Activated CD4-positive, alpha-beta T cell treated with anti-CD3 and anti-CD28 coated beads for 36 hours (primary cell): ENCODE measurements at regions not wholly inside any gene's neighbourhood (a gene's known extent, or its start where the extent isn't known, plus 50 kb on each side); places are given as distances from the start of the nearest gene placed in this dataset.

ENCODE experiments used
- ATAC-seq: fragments of 200-7000 bp; cut with Tn5 transposase; one replicate; pipeline ENCODE4 v1.10.0; 2021; ENCODE audit warnings: mild to moderate bottlenecking, moderate library complexity
- CTCF ChIA-PET: fragments of 350-600 bp; sonication (Branson Sonifier 250); formaldehyde crosslinking; loops from one replicate; lab custom pipeline; 2021; ENCODE audit warnings: antibody characterized with exemption; lab: Charles Lee
- POLR2A ChIA-PET: fragments of 350-600 bp; sonication (Branson Sonifier 250); formaldehyde crosslinking; loops from one replicate; lab custom pipeline; 2021; ENCODE audit warnings: antibody characterized with exemption, inconsistent platforms; lab: Charles Lee
- DNase-seq: peaks from one replicate; pipeline ENCODE4 v3.0.0-alpha.2; 2020
- H3K27ac Mint-ChIP-seq: one replicate; pipeline ENCODE4 v1.8.0; 2021; ENCODE audit warnings: mixed read lengths
- H3K27me3 Mint-ChIP-seq: one replicate; pipeline ENCODE4 v1.8.0; 2021; ENCODE audit warnings: mixed read lengths
- H3K36me3 Mint-ChIP-seq: one replicate; pipeline ENCODE4 v1.8.0; 2021; ENCODE audit warnings: low read depth, mixed read lengths
- H3K4me1 Mint-ChIP-seq: one replicate; pipeline ENCODE4 v1.8.0; 2021; ENCODE audit warnings: mixed read lengths
- H3K4me3 Mint-ChIP-seq: one replicate; pipeline ENCODE4 v1.8.0; 2021; ENCODE audit warnings: mild to moderate bottlenecking, moderate library complexity, mixed read lengths
- H3K9me3 Mint-ChIP-seq: one replicate; pipeline ENCODE4 v1.8.0; 2021; ENCODE audit warnings: low read depth, mixed read lengths
- intact Hi-C, 2 experiments: fragments of 100-400 bp; cut with DNase I in 1 of 2; cut with micrococcal nuclease in 1 of 2; formaldehyde crosslinking; loops; one replicate each; pipeline versions ENCODE4 v1.14.2 to v1.15.1; 2022 to 2024; cut with DNase I, micrococcal nuclease

GRCh38 chr9:80831751-80832150 lies 857.6 kb downstream of the TLE1 start:
- H3K4me1 Mint-ChIP-seq: no peaks in the 10 kb centered on the region
- H3K27ac Mint-ChIP-seq: no peak overlapping the region
- H3K36me3 Mint-ChIP-seq: no peaks in the 10 kb centered on the region
- peaks cover 19% of the 10 kb centered on the region for H3K9me3 Mint-ChIP-seq
- DNase-seq (no peak), ATAC-seq (no peak)
- no peaks in the 10 kb centered on the region for H3K27me3 Mint-ChIP-seq
- no peak overlapping the region for H3K4me3 Mint-ChIP-seq
- ChIA-PET CTCF (no interaction called here), POLR2A (no interaction called here)
- intact Hi-C loops: no loop called here

GRCh38 chr9:80811656-80812055 lies 877.7 kb downstream of the TLE1 start:
- H3K9me3 Mint-ChIP-seq: no peaks in the 10 kb centered on the region
- no peak for ATAC-seq
- CTCF ChIA-PET: interaction anchor here (0.6 kb wide), 1 partner anchor 366 kb away, joined by 6 read pairs; no protein-coding TSS in a partner anchor

GRCh38 chr9:80811003-80811402 lies 878.3 kb downstream of the TLE1 start:
- Mint-ChIP-seq H3K27me3 (no peaks in the 10 kb centered on the region), H3K36me3 (no peaks in the 10 kb centered on the region), H3K9me3 (peaks cover 1% of the 10 kb centered on the region), H3K4me1 (no peaks in the 10 kb centered on the region), H3K4me3 (no peak overlapping the region), H3K27ac (no peak overlapping the region)
- ATAC-seq: no peak
- ChIA-PET CTCF (no interaction called here), POLR2A (no interaction called here)
- no peak for DNase-seq
- intact Hi-C loops: no loop called here

More at GRCh38 chr9:80811656-80812055, 877.7 kb downstream of the TLE1 start:
- intact Hi-C loops: no loop called here
- Mint-ChIP-seq H3K36me3 (no peaks in the 10 kb centered on the region), H3K27me3 (no peaks in the 10 kb centered on the region), H3K4me3 (no peak overlapping the region), H3K4me1 (no peaks in the 10 kb centered on the region), H3K27ac (no peak overlapping the region)
- POLR2A ChIA-PET: no interaction called here
- no peak for DNase-seq

GRCh38 chr9:80806671-80807070 lies 882.7 kb downstream of the TLE1 start:
- H3K27me3 Mint-ChIP-seq: no peaks in the 10 kb centered on the region
- CTCF ChIA-PET: no interaction called here
- no peak for DNase-seq
- no peaks in the 10 kb centered on the region for H3K4me1 Mint-ChIP-seq
- intact Hi-C loops: no loop called here
- ATAC-seq: no peak
- H3K36me3 Mint-ChIP-seq: no peaks in the 10 kb centered on the region
- no peak overlapping the region for H3K4me3 Mint-ChIP-seq
- no peak overlapping the region for H3K27ac Mint-ChIP-seq
- POLR2A ChIA-PET: no interaction called here
- H3K9me3 Mint-ChIP-seq: peaks cover 4% of the 10 kb centered on the region

GRCh38 chr9:80804873-80805272 lies 884.5 kb downstream of the TLE1 start:
- no peak for DNase-seq
- H3K4me3 Mint-ChIP-seq: no peak overlapping the region
- H3K4me1 Mint-ChIP-seq: no peaks in the 10 kb centered on the region
- peaks cover 5% of the 10 kb centered on the region for H3K9me3 Mint-ChIP-seq
- ChIA-PET CTCF (no interaction called here), POLR2A (no interaction called here)
- intact Hi-C loops: no loop called here
- H3K27ac Mint-ChIP-seq: no peak overlapping the region
- no peaks in the 10 kb centered on the region for H3K27me3 Mint-ChIP-seq
- no peak for ATAC-seq
- H3K36me3 Mint-ChIP-seq: no peaks in the 10 kb centered on the region

- H3K36me3 Mint-ChIP-seq: no peaks in the 10 kb centered on the region
- POLR2A ChIA-PET: no interaction called here
- no peak for ATAC-seq
- no peaks in the 10 kb centered on the region for H3K27me3 Mint-ChIP-seq
- no peak for DNase-seq
- no peak overlapping the region for H3K4me3 Mint-ChIP-seq
- no peak overlapping the region for H3K27ac Mint-ChIP-seq
- H3K9me3 Mint-ChIP-seq: peaks cover 2% of the 10 kb centered on the region
- intact Hi-C loops: no loop called here
- no peaks in the 10 kb centered on the region for H3K4me1 Mint-ChIP-seq
- CTCF ChIA-PET: no interaction called here
These were observed 891.3 kb downstream of the TLE1 start for GRCh38 chr9:80797831-80798688.

- no peaks in the 10 kb centered on the region for H3K36me3 Mint-ChIP-seq
- CTCF ChIA-PET: no interaction called here
- ATAC-seq: no peak
- no peak overlapping the region for H3K4me3 Mint-ChIP-seq
- DNase-seq: no peak
- no peaks in the 10 kb centered on the region for H3K4me1 Mint-ChIP-seq
- peaks cover 2% of the 10 kb centered on the region for H3K9me3 Mint-ChIP-seq
- intact Hi-C loops: no loop called here
- no peaks in the 10 kb centered on the region for H3K27me3 Mint-ChIP-seq
- POLR2A ChIA-PET: no interaction called here
- no peak overlapping the region for H3K27ac Mint-ChIP-seq
These were observed 892.1 kb downstream of the TLE1 start for GRCh38 chr9:80797101-80797829.

- Mint-ChIP-seq H3K27ac (no peak overlapping the region), H3K4me3 (no peak overlapping the region), H3K36me3 (no peaks in the 10 kb centered on the region), H3K9me3 (peaks cover 2% of the 10 kb centered on the region), H3K4me1 (no peaks in the 10 kb centered on the region), H3K27me3 (no peaks in the 10 kb centered on the region)
- intact Hi-C loops: no loop called here
- ChIA-PET POLR2A (no interaction called here), CTCF (no interaction called here)
- no peak for DNase-seq
- ATAC-seq: no peak
These were observed 892.7 kb downstream of the TLE1 start for GRCh38 chr9:80796632-80797031.

GRCh38 chr9:80794197-80794596 lies 895.1 kb downstream of the TLE1 start:
- Mint-ChIP-seq H3K36me3 (no peaks in the 10 kb centered on the region), H3K27me3 (no peaks in the 10 kb centered on the region), H3K27ac (no peak overlapping the region), H3K9me3 (no peaks in the 10 kb centered on the region), H3K4me3 (no peak overlapping the region), H3K4me1 (no peaks in the 10 kb centered on the region)
- ATAC-seq (no peak), DNase-seq (no peak)
- intact Hi-C loops: no loop called here
- ChIA-PET CTCF (no interaction called here), POLR2A (no interaction called here)

- H3K9me3 Mint-ChIP-seq: no peaks in the 10 kb centered on the region
- H3K27ac Mint-ChIP-seq: no peak overlapping the region
- H3K27me3 Mint-ChIP-seq: no peaks in the 10 kb centered on the region
- H3K36me3 Mint-ChIP-seq: no peaks in the 10 kb centered on the region
- CTCF ChIA-PET: no interaction called here
- DNase-seq: no peak
- no peak for ATAC-seq
- no peak overlapping the region for H3K4me3 Mint-ChIP-seq
- POLR2A ChIA-PET: no interaction called here
- intact Hi-C loops: no loop called here
- H3K4me1 Mint-ChIP-seq: no peaks in the 10 kb centered on the region
These were observed 895.6 kb downstream of the TLE1 start for GRCh38 chr9:80793706-80794105.

GRCh38 chr9:80792726-80793125 lies 896.6 kb downstream of the TLE1 start:
- POLR2A ChIA-PET: no interaction called here
- H3K9me3 Mint-ChIP-seq: no peaks in the 10 kb centered on the region
- ATAC-seq (no peak), DNase-seq (no peak)
- intact Hi-C loops: no loop called here
- no peaks in the 10 kb centered on the region for H3K27me3 Mint-ChIP-seq
- H3K4me1 Mint-ChIP-seq: no peaks in the 10 kb centered on the region
- H3K27ac Mint-ChIP-seq: no peak overlapping the region
- no peaks in the 10 kb centered on the region for H3K36me3 Mint-ChIP-seq
- no peak overlapping the region for H3K4me3 Mint-ChIP-seq
- CTCF ChIA-PET: no interaction called here

- Mint-ChIP-seq H3K4me1 (no peaks in the 10 kb centered on the region), H3K36me3 (no peaks in the 10 kb centered on the region), H3K27ac (no peak overlapping the region), H3K27me3 (no peaks in the 10 kb centered on the region), H3K4me3 (no peak overlapping the region), H3K9me3 (no peaks in the 10 kb centered on the region)
- CTCF ChIA-PET: interaction anchor here (0.6 kb wide), 1 partner anchor 14 kb away, joined by 3 read pairs; no protein-coding TSS in a partner anchor
- ATAC-seq (no peak), DNase-seq (no peak)
- POLR2A ChIA-PET: no interaction called here
- intact Hi-C loops: no loop called here
These were observed 897.5 kb downstream of the TLE1 start for GRCh38 chr9:80791836-80792235.
